ENCODE measurements at regions not wholly inside any gene's neighbourhood (a gene's known extent, or its start where the extent isn't known, plus 50 kb on each side); places are given as distances from the start of the nearest gene placed in this dataset.

DNA sequence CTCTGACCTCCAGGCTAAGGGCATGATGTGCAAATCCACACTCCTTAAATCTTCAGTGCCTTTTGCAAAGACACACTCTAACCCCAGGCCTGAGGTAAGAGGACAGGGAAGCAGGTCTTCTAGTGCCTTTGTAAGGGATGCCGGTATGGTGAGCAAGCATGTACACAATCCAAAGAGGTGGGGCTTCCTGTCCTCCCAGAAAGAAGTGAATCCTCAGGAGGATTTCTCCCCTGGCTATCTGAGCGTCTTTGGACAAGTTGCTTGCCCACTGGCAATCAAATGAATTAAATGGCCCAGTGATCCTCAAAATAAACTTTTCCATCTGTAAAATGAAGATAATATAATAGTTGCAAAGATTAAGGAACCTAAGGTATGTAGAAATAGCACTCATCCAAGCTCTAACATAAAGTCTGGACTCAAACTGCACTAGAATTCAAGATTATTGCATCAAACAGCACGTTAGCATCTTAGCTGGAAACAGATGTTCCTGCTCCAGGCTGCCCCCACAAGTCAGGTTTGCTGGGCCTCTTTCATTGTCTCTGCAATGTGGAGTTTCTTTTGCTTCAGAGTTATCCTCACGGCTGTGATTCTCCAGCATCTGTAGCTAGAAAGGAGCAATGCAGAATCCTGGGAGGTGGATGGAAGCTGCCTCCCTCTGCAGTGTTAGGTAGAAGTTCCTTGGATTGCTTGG is 249.6 kb downstream of the TSHZ3 start:
- DNase-seq: no peak
- no peaks in the 10 kb centered on the region for H3K4me1 ChIP-seq (ENCODE audit: control insufficient read depth, insufficient read depth, low read length, poor library complexity, severe bottlenecking)
- H3K36me3 ChIP-seq (ENCODE audit: control insufficient read depth, insufficient read depth, low read length): no peaks in the 10 kb centered on the region
- H3K27me3 ChIP-seq (replicated peaks; ENCODE audit: control insufficient read depth, insufficient read depth, low read length, poor library complexity, severe bottlenecking): peaks cover 2% of the 10 kb centered on the region
- H3K9me3 ChIP-seq (ENCODE audit: control insufficient read depth, low read length): no peaks in the 10 kb centered on the region
- no peak overlapping the region for H3K27ac ChIP-seq (ENCODE audit: insufficient read depth, low read length, poor library complexity, severe bottlenecking)
- no peak overlapping the region for H3K4me3 ChIP-seq (ENCODE audit: insufficient read depth, low read depth, low read length, poor library complexity, severe bottlenecking)

DNA sequence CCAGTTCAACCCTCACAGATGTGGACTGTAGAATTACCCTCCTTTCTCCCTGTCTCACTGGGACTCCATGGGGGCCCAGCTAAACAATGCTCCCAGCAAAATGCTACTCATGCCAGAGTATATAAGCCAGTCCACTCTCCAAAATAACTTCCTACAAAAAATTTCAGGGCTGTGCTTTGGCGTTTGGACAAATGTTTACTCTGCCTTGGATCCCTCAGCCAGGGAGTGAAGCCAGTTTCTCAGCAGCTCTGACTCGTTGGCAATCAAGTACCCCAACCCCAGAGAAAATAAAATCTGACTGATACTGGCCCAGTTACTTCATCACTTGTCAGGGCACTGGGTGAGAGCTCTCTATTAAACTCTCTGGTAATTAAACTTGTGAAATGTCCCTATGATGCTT is 250.4 kb downstream of the TSHZ3 start:
- no peak for DNase-seq
- H3K4me1 ChIP-seq (ENCODE audit: control insufficient read depth, insufficient read depth, low read length, poor library complexity, severe bottlenecking): no peaks in the 10 kb centered on the region

DNA sequence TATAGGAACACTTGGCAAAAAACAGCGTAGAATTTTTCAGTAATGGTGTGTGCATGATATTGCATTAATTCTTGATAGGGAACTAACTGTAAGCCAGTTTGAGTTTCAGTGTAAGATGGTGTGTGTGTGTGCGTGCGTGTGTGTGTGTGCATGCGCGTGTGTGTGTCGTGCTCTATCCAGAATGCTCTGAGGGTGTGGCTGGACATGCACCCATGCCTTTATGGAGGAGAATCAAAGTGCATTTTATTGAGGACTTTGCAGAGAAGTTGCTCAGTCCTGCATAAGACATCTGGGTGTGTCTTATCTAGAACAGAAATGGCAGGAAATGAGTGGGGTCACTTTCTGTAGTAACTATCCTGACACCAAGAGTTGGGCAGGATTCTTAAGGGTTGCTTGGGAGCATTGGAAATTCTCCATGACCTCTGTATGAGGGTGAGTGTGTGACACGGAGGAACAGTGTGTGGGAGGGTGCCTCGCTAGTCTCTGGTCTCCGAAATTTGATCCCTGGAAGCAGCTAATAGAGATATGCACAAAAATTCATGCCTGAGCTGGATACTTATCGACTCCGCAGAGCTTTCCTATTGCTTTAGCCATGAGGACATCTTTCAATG is 252.2 kb downstream of the TSHZ3 start:
- no peak overlapping the region for H3K4me3 ChIP-seq (ENCODE audit: insufficient read depth, low read depth, low read length, poor library complexity, severe bottlenecking)
- no peak for DNase-seq
- H3K4me1 ChIP-seq (ENCODE audit: control insufficient read depth, insufficient read depth, low read length, poor library complexity, severe bottlenecking): no peaks in the 10 kb centered on the region
- peaks cover 2% of the 10 kb centered on the region for H3K27me3 ChIP-seq (replicated peaks; ENCODE audit: control insufficient read depth, insufficient read depth, low read length, poor library complexity, severe bottlenecking)
- H3K27ac ChIP-seq (ENCODE audit: insufficient read depth, low read length, poor library complexity, severe bottlenecking): no peak overlapping the region
- no peaks in the 10 kb centered on the region for H3K9me3 ChIP-seq (ENCODE audit: control insufficient read depth, low read length)
- no peaks in the 10 kb centered on the region for H3K36me3 ChIP-seq (ENCODE audit: control insufficient read depth, insufficient read depth, low read length)

More for the DNA sequence above, 250.4 kb downstream of the TSHZ3 start:
- no peaks in the 10 kb centered on the region for H3K36me3 ChIP-seq (ENCODE audit: control insufficient read depth, insufficient read depth, low read length)
- no peak overlapping the region for H3K27ac ChIP-seq (ENCODE audit: insufficient read depth, low read length, poor library complexity, severe bottlenecking)
- no peaks in the 10 kb centered on the region for H3K9me3 ChIP-seq (ENCODE audit: control insufficient read depth, low read length)
- peaks cover 2% of the 10 kb centered on the region for H3K27me3 ChIP-seq (replicated peaks; ENCODE audit: control insufficient read depth, insufficient read depth, low read length, poor library complexity, severe bottlenecking)
- H3K4me3 ChIP-seq (ENCODE audit: insufficient read depth, low read depth, low read length, poor library complexity, severe bottlenecking): no peak overlapping the region

DNA sequence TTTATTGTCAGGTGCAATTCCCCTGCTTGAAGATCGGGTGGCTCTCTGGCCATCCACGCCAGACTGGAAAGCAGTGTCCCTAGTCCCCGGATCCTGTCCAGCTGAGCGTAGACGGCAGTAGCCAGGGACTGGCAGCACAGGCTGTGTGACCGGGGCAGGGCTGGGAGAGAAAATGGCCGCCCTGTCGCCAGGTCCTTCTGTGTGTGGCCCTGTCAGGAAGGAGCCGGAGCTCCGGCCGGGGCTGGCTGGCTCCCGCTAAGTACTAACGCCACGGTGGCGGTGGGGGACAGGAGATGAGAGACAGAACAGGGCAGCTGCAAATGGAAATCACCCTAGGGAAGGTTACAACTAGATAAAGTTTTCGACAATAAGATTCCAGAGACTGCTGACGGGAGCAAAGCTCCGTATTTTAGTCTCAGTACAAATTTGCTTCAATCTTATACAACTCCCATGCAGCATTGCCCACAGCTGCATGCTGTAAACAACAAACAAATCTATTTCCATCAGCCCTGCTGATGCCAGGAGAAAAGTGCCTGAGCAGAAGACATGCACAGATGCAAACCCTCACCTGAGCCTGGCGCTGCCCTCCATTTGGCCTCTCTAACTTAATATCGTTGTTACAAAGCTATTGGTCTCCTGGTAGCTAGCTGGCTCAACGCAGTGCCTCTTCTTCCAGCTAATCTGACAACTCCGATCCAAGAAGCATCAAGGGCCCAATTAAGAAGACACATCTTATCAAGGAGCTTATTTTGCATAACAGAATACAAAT is 253.0 kb downstream of the TSHZ3 start:
- DNase-seq: no peak
- H3K27ac ChIP-seq (ENCODE audit: insufficient read depth, low read length, poor library complexity, severe bottlenecking): no peak overlapping the region
- H3K36me3 ChIP-seq (ENCODE audit: control insufficient read depth, insufficient read depth, low read length): no peaks in the 10 kb centered on the region
- H3K27me3 ChIP-seq (replicated peaks; ENCODE audit: control insufficient read depth, insufficient read depth, low read length, poor library complexity, severe bottlenecking): no peaks in the 10 kb centered on the region
- H3K4me1 ChIP-seq (ENCODE audit: control insufficient read depth, insufficient read depth, low read length, poor library complexity, severe bottlenecking): no peaks in the 10 kb centered on the region
- H3K4me3 ChIP-seq (ENCODE audit: insufficient read depth, low read depth, low read length, poor library complexity, severe bottlenecking): no peak overlapping the region
- H3K9me3 ChIP-seq (ENCODE audit: control insufficient read depth, low read length): no peaks in the 10 kb centered on the region

DNA sequence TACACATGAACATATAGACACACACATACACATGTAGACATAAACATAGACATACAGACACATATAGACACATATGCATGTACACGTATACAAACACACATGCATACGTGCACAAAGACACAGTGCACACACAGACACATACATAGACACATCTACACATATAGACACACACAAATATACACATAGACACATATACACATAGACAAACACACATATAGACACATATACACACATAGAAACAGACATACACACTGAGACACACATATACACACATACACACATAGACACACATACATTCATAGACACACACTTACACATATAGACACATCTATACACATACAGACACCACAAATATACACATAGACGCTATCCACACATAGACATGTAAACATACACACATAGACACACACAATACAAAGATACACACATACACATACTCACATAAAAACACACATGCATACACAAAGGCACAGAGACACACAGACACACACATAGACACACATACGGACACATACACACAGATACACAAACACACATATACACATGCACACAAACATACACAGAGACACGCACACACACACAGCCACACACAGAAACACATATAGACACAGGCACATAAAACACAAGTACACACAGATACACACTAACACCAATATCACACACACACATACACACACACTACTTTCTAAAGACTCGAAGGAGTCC is 254.0 kb downstream of the TSHZ3 start:
- Histone ChIP-seq H3K36me3 (ENCODE audit: control insufficient read depth, insufficient read depth, low read length) (no peaks in the 10 kb centered on the region), H3K27me3 (replicated peaks; ENCODE audit: control insufficient read depth, insufficient read depth, low read length, poor library complexity, severe bottlenecking) (no peaks in the 10 kb centered on the region), H3K9me3 (ENCODE audit: control insufficient read depth, low read length) (no peaks in the 10 kb centered on the region), H3K4me1 (ENCODE audit: control insufficient read depth, insufficient read depth, low read length, poor library complexity, severe bottlenecking) (no peaks in the 10 kb centered on the region), H3K4me3 (ENCODE audit: insufficient read depth, low read depth, low read length, poor library complexity, severe bottlenecking) (no peak overlapping the region), H3K27ac (ENCODE audit: insufficient read depth, low read length, poor library complexity, severe bottlenecking) (no peak overlapping the region)
- DNase-seq: no peak

DNA sequence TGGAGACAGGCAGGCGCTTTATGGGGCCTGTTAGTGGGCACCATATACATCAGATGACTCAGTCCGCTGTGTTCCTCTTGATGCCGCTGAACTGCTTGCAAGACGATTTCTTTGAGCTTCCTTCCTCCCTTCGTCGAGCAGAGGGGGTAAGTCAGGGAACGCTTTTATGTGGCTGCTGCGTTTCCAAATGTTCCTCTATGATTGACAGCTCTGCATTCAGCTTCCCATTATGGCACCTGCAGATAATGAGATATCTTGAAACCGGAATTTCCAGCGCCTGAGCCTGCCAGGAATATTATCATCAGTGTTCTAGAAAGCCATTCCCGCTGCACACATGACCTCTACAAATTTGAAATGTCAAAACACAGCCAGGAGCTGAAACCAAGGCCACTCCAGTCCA is 257.0 kb downstream of the TSHZ3 start:
- no peak overlapping the region for H3K27ac ChIP-seq (ENCODE audit: insufficient read depth, low read length, poor library complexity, severe bottlenecking)
- no peak overlapping the region for H3K4me3 ChIP-seq (ENCODE audit: insufficient read depth, low read depth, low read length, poor library complexity, severe bottlenecking)
- H3K36me3 ChIP-seq (ENCODE audit: control insufficient read depth, insufficient read depth, low read length): no peaks in the 10 kb centered on the region
- no peaks in the 10 kb centered on the region for H3K4me1 ChIP-seq (ENCODE audit: control insufficient read depth, insufficient read depth, low read length, poor library complexity, severe bottlenecking)
- no peak for DNase-seq
- H3K9me3 ChIP-seq (ENCODE audit: control insufficient read depth, low read length): no peaks in the 10 kb centered on the region
- no peaks in the 10 kb centered on the region for H3K27me3 ChIP-seq (replicated peaks; ENCODE audit: control insufficient read depth, insufficient read depth, low read length, poor library complexity, severe bottlenecking)

DNA sequence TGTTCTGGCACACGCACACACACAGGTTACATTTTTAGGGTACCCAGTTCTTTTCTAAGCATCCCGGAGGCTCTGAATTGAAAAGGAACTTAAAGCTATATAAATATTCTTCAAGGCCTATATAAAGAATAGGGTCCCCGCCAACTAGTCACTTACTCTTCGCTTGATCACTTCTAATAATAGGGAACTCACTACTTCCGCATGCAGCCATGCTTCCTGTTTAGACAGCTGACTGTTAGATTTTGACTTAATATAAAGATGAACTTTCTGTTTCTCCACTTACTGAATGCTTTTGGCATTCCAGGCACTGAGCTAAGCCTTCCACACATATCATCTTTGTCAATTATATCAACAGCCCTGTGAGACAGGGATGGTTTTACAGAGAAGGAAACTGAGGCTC is 259.6 kb downstream of the TSHZ3 start:
- DNase-seq: no peak
- no peak overlapping the region for H3K4me3 ChIP-seq (ENCODE audit: insufficient read depth, low read depth, low read length, poor library complexity, severe bottlenecking)

DNA sequence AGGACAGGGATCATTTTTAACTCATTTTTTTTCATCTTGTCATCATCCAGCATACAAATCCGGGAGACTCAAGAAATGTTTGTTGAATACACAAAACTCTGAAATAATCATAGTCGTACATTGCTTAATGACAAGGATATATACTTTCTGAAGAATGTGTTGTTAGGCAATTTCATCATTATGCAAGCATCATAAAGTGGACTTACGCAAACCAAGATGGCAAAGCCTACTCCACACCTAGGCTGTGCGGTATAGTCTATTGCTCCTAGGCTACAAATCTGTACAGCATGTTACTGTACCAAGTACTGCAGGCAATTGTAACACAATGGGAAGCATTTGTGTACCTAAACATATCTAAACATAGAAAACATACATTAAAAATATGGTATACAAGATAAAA is 264.1 kb downstream of the TSHZ3 start:
- no peaks in the 10 kb centered on the region for H3K36me3 ChIP-seq (ENCODE audit: control insufficient read depth, insufficient read depth, low read length)
- no peaks in the 10 kb centered on the region for H3K9me3 ChIP-seq (ENCODE audit: control insufficient read depth, low read length)
- no peak overlapping the region for H3K27ac ChIP-seq (ENCODE audit: insufficient read depth, low read length, poor library complexity, severe bottlenecking)
- no peak overlapping the region for H3K4me3 ChIP-seq (ENCODE audit: insufficient read depth, low read depth, low read length, poor library complexity, severe bottlenecking)
- DNase-seq: no peak
- H3K4me1 ChIP-seq (ENCODE audit: control insufficient read depth, insufficient read depth, low read length, poor library complexity, severe bottlenecking): no peaks in the 10 kb centered on the region
- H3K27me3 ChIP-seq (replicated peaks; ENCODE audit: control insufficient read depth, insufficient read depth, low read length, poor library complexity, severe bottlenecking): no peaks in the 10 kb centered on the region

More for the DNA sequence above, 259.6 kb downstream of the TSHZ3 start:
- H3K27me3 ChIP-seq (replicated peaks; ENCODE audit: control insufficient read depth, insufficient read depth, low read length, poor library complexity, severe bottlenecking): no peaks in the 10 kb centered on the region
- H3K4me1 ChIP-seq (ENCODE audit: control insufficient read depth, insufficient read depth, low read length, poor library complexity, severe bottlenecking): no peaks in the 10 kb centered on the region
- H3K36me3 ChIP-seq (ENCODE audit: control insufficient read depth, insufficient read depth, low read length): no peaks in the 10 kb centered on the region
- no peaks in the 10 kb centered on the region for H3K9me3 ChIP-seq (ENCODE audit: control insufficient read depth, low read length)
- H3K27ac ChIP-seq (ENCODE audit: insufficient read depth, low read length, poor library complexity, severe bottlenecking): no peak overlapping the region

DNA sequence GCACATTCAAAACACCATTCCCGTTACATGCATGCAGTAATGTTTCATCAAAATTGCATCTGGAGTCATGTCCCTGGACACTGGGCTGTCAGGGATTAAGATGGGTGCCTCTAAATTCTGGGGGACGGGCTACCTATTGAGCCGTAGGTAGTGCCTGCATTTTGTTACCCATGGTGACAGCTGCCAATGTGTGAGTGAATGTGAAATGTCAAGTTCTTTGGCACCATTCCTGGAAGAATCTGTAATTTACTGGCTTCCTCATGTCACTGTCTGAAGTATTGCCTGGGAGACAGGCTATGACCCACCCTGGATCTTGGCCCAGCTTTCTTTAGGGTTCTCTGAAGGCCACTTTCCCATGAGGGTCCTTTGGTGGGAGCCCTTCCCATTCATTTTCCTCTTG is 266.1 kb downstream of the TSHZ3 start:
- H3K4me1 ChIP-seq (ENCODE audit: control insufficient read depth, insufficient read depth, low read length, poor library complexity, severe bottlenecking): no peaks in the 10 kb centered on the region
- H3K4me3 ChIP-seq (ENCODE audit: insufficient read depth, low read depth, low read length, poor library complexity, severe bottlenecking): no peak overlapping the region
- no peak overlapping the region for H3K27ac ChIP-seq (ENCODE audit: insufficient read depth, low read length, poor library complexity, severe bottlenecking)
- no peaks in the 10 kb centered on the region for H3K9me3 ChIP-seq (ENCODE audit: control insufficient read depth, low read length)
- DNase-seq: no peak
- H3K27me3 ChIP-seq (replicated peaks; ENCODE audit: control insufficient read depth, insufficient read depth, low read length, poor library complexity, severe bottlenecking): no peaks in the 10 kb centered on the region
- no peaks in the 10 kb centered on the region for H3K36me3 ChIP-seq (ENCODE audit: control insufficient read depth, insufficient read depth, low read length)

All from effector memory CD4-positive, alpha-beta T cell (primary cell).